ENCODE measurements at regions not wholly inside any gene's neighbourhood (a gene's known extent, or its start where the extent isn't known, plus 50 kb on each side); places are given as distances from the start of the nearest gene placed in this dataset.

DNA sequence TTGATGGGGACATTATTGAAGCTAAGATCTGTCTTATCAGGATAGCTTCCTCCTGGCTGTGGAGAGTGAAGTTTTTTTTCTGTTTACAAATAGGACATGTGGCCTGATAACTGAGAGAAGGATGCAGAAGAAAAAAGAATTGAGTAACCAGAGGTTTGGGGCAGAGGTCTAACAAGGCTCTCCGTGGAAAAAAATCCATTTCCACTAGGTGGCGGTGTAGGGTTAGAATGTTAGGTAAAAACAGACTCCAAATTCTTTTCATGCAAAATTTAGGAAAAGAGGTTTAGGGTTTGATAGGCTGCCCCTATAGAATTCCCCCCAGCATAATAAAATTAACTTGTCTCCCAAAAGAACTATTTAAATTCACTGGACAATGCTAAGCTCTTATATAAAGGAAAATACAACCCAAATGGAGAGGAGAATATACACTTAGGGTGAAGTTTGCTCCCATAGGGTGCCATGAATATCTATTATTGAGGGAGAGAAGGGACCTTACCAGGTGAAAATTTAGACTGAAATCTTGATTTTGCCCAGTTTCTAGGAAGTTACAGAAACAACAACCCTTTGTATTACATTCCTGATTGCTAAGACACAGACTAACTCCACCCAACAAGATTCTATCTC is 1560.4 kb downstream of the OTOL1 start:
- Histone ChIP-seq H3K27ac (ENCODE audit: low read depth in 1 of 2, low read length in 2 of 2) (no peak overlapping the region), H3K9me3 (replicated peaks in 1 of 2; ENCODE audit: control insufficient read depth in 1 of 2, insufficient read depth in 1 of 2, low read length in 2 of 2) (no peaks in the 10 kb centered on the region), H3K27me3 (ENCODE audit: control insufficient read depth in 2 of 2, insufficient read depth in 2 of 2, low read length in 2 of 2) (no peaks in the 10 kb centered on the region), H2AFZ (ENCODE audit: insufficient read depth, low read depth, low read length, poor library complexity, severe bottlenecking) (no peak overlapping the region), H3K4me3 (replicated peaks in 1 of 3; ENCODE audit: low read depth in 2 of 3, low read length in 3 of 3) (no peak overlapping the region), H3K79me2 (ENCODE audit: insufficient read depth, low read length) (no peaks in the 10 kb centered on the region), H3K36me3 (replicated peaks in 1 of 2; ENCODE audit: control insufficient read depth in 1 of 2, insufficient read depth in 2 of 2, low read length in 2 of 2) (no peaks in the 10 kb centered on the region), H3K4me2 (replicated peaks; ENCODE audit: extremely low read depth, low read length, poor library complexity, severe bottlenecking) (no peak overlapping the region), H3K4me1 (ENCODE audit: control insufficient read depth in 1 of 2, insufficient read depth in 2 of 2, low read length in 2 of 2) (no peaks in the 10 kb centered on the region), H4K20me1 (ENCODE audit: insufficient read depth, low read length) (no peaks in the 10 kb centered on the region), H3K9ac (ENCODE audit: insufficient read depth, low read length, poor library complexity, severe bottlenecking) (no peak overlapping the region)
- TF ChIP-seq, protein P1, sequence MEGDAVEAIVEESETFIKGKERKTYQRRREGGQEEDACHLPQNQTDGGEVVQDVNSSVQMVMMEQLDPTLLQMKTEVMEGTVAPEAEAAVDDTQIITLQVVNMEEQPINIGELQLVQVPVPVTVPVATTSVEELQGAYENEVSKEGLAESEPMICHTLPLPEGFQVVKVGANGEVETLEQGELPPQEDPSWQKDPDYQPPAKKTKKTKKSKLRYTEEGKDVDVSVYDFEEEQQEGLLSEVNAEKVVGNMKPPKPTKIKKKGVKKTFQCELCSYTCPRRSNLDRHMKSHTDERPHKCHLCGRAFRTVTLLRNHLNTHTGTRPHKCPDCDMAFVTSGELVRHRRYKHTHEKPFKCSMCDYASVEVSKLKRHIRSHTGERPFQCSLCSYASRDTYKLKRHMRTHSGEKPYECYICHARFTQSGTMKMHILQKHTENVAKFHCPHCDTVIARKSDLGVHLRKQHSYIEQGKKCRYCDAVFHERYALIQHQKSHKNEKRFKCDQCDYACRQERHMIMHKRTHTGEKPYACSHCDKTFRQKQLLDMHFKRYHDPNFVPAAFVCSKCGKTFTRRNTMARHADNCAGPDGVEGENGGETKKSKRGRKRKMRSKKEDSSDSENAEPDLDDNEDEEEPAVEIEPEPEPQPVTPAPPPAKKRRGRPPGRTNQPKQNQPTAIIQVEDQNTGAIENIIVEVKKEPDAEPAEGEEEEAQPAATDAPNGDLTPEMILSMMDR (IDR thresholded peaks at IDR 0.05) = peak; percentile 49
- WGBS (ENCODE audit: insufficient coverage) = no CpG with 5 or more reads among the region's 2 CpGs
- Mint-ChIP-seq H3K27ac (no peak overlapping the region), H3K4me3 (no peak overlapping the region), H3K4me1 (no peaks in the 10 kb centered on the region), H3K36me3 (no peaks in the 10 kb centered on the region), H3K27me3 (ENCODE audit: low read depth in 3 of 3) (peaks cover 0 to 3% (median 0%) of the 10 kb centered on the region in 3 donors), H3K9me3 (no peaks in the 10 kb centered on the region)
- DNase-seq = no peak
- intact Hi-C loops (cut with micrococcal nuclease) = no loop called here

GRCh38 chr3:163058031-163058854 is 1561.6 kb downstream of the OTOL1 start:
- Histone ChIP-seq H3K27ac (ENCODE audit: low read depth in 1 of 2, low read length in 2 of 2) (no peak overlapping the region), H3K4me1 (ENCODE audit: control insufficient read depth in 1 of 2, insufficient read depth in 2 of 2, low read length in 2 of 2) (no peaks in the 10 kb centered on the region), H3K9ac (ENCODE audit: insufficient read depth, low read length, poor library complexity, severe bottlenecking) (no peak overlapping the region), H4K20me1 (ENCODE audit: insufficient read depth, low read length) (no peaks in the 10 kb centered on the region), H3K4me3 (replicated peaks in 1 of 3; ENCODE audit: low read depth in 2 of 3, low read length in 3 of 3) (no peak overlapping the region), H3K4me2 (replicated peaks; ENCODE audit: extremely low read depth, low read length, poor library complexity, severe bottlenecking) (no peak overlapping the region), H3K36me3 (replicated peaks in 1 of 2; ENCODE audit: control insufficient read depth in 1 of 2, insufficient read depth in 2 of 2, low read length in 2 of 2) (no peaks in the 10 kb centered on the region), H3K27me3 (ENCODE audit: control insufficient read depth in 2 of 2, insufficient read depth in 2 of 2, low read length in 2 of 2) (no peaks in the 10 kb centered on the region), H2AFZ (ENCODE audit: insufficient read depth, low read depth, low read length, poor library complexity, severe bottlenecking) (no peak overlapping the region), H3K9me3 (replicated peaks in 1 of 2; ENCODE audit: control insufficient read depth in 1 of 2, insufficient read depth in 1 of 2, low read length in 2 of 2) (peaks cover 0 to 5% of the 10 kb centered on the region in 2 donors), H3K79me2 (ENCODE audit: insufficient read depth, low read length) (no peaks in the 10 kb centered on the region)
- intact Hi-C loops (cut with micrococcal nuclease) = no loop called here
- Mint-ChIP-seq H3K4me3 (no peak overlapping the region), H3K27me3 (ENCODE audit: low read depth in 3 of 3) (no peaks in the 10 kb centered on the region), H3K9me3 (no peaks in the 10 kb centered on the region), H3K27ac (no peak overlapping the region), H3K36me3 (no peaks in the 10 kb centered on the region), H3K4me1 (no peaks in the 10 kb centered on the region)
- TF ChIP-seq, protein P1 (IDR thresholded peaks at IDR 0.05) = no peak
- no peak for DNase-seq
- 95% methylated on average over 10 of the region's 11 CpGs for WGBS (ENCODE audit: insufficient coverage)

All from CD14-positive monocyte (primary cell).